HUES48 (cell line): ENCODE measurements at regions not wholly inside any gene's neighbourhood (a gene's known extent, or its start where the extent isn't known, plus 50 kb on each side); places are given as distances from the start of the nearest gene placed in this dataset.

Source experiments
- H3K27ac ChIP-seq: one replicate; pipeline ENCODE4 v1.7.0; 2013; ENCODE audit warnings: low read depth, low read length, inconsistent platforms
- H3K27me3 ChIP-seq: 2 replicates; pipeline ENCODE4 v1.6.1; 2013; ENCODE audit warnings: mild to moderate bottlenecking, low read length; ENCODE audit not compliant: control insufficient read depth, insufficient read depth
- H3K36me3 ChIP-seq: 2 replicates; pipeline ENCODE4 v1.6.1; 2013; ENCODE audit warnings: low read length; ENCODE audit not compliant: control insufficient read depth, insufficient read depth
- H3K4me1 ChIP-seq: 2 replicates; pipeline ENCODE4 v1.6.1; 2013; ENCODE audit warnings: mild to moderate bottlenecking, low read length; ENCODE audit not compliant: control insufficient read depth, insufficient read depth
- H3K4me3 ChIP-seq: 2 replicates; pipeline ENCODE4 v1.5.1; 2013; ENCODE audit warnings: mild to moderate bottlenecking, low read depth, low read length
- H3K9ac ChIP-seq: 2 replicates; pipeline ENCODE4 v1.6.1; 2013; ENCODE audit warnings: mild to moderate bottlenecking, low read depth, low read length, moderate library complexity
- H3K9me3 ChIP-seq: 2 replicates; pipeline ENCODE4 v1.6.1; 2013; ENCODE audit warnings: low read length; ENCODE audit not compliant: control insufficient read depth, insufficient read depth

- peaks cover 68% of the 10 kb centered on the region for H3K9me3 ChIP-seq
- H3K9ac ChIP-seq: no peak overlapping the region
- H3K36me3 ChIP-seq: no peaks in the 10 kb centered on the region
- no peaks in the 10 kb centered on the region for H3K4me1 ChIP-seq
- no peaks in the 10 kb centered on the region for H3K27me3 ChIP-seq
- no peak overlapping the region for H3K27ac ChIP-seq
- no peak overlapping the region for H3K4me3 ChIP-seq
Observed at GRCh38 chr22:47343611-47344010, 581.2 kb downstream of the TBC1D22A start.

DNA sequence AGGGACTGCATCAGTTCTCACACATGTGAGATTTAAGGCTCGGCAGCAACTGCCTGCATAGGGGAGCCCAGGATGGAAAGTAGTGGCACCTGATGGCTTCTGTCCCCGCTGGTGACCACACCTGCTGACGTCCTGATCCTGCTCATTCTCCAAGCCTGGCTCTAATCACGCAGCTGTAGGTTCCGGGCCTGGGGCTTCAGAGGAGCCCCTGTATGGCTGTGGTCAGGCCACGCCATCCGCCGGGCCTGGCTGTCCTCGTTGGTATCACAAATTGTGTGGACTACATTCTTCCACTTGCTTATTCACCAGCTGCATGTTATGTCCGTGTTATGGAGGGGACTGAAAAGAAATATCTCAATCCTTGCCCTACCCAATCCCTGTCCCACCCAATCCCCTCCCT is 580.0 kb downstream of the TBC1D22A start:
- Histone ChIP-seq H3K4me1 (no peaks in the 10 kb centered on the region), H3K36me3 (no peaks in the 10 kb centered on the region), H3K27ac (no peak overlapping the region), H3K9ac (no peak overlapping the region), H3K4me3 (no peak overlapping the region), H3K27me3 (no peaks in the 10 kb centered on the region), H3K9me3 (peaks cover 78% of the 10 kb centered on the region)

GRCh38 chr22:47341464-47341863 is 579.0 kb downstream of the TBC1D22A start:
- no peaks in the 10 kb centered on the region for H3K36me3 ChIP-seq
- no peak overlapping the region for H3K4me3 ChIP-seq
- H3K27me3 ChIP-seq: no peaks in the 10 kb centered on the region
- H3K9me3 ChIP-seq: peaks cover 88% of the 10 kb centered on the region
- no peak overlapping the region for H3K9ac ChIP-seq
- H3K4me1 ChIP-seq: no peaks in the 10 kb centered on the region
- H3K27ac ChIP-seq: no peak overlapping the region

- no peaks in the 10 kb centered on the region for H3K27me3 ChIP-seq
Observed at GRCh38 chr22:47340851-47341436, 578.5 kb downstream of the TBC1D22A start.

GRCh38 chr22:47337161-47337621 is 574.7 kb downstream of the TBC1D22A start:
- Histone ChIP-seq H3K9ac (no peak overlapping the region), H3K27ac (no peak overlapping the region), H3K4me1 (no peaks in the 10 kb centered on the region), H3K9me3 (peaks cover 95% of the 10 kb centered on the region), H3K36me3 (no peaks in the 10 kb centered on the region), H3K4me3 (no peak overlapping the region), H3K27me3 (no peaks in the 10 kb centered on the region)

More at GRCh38 chr22:47340851-47341436, 578.5 kb downstream of the TBC1D22A start:
- H3K9me3 ChIP-seq: peaks cover 93% of the 10 kb centered on the region
- no peak overlapping the region for H3K9ac ChIP-seq
- H3K4me1 ChIP-seq: no peaks in the 10 kb centered on the region
- no peak overlapping the region for H3K27ac ChIP-seq
- H3K36me3 ChIP-seq: no peaks in the 10 kb centered on the region
- H3K4me3 ChIP-seq: no peak overlapping the region

- Histone ChIP-seq H3K27me3 (no peaks in the 10 kb centered on the region), H3K27ac (no peak overlapping the region), H3K9me3 (peaks cover 94% of the 10 kb centered on the region), H3K4me1 (no peaks in the 10 kb centered on the region), H3K9ac (no peak overlapping the region), H3K36me3 (no peaks in the 10 kb centered on the region), H3K4me3 (no peak overlapping the region)
Observed at GRCh38 chr22:47335958-47336357, 573.5 kb downstream of the TBC1D22A start.

- no peaks in the 10 kb centered on the region for H3K4me1 ChIP-seq
- no peak overlapping the region for H3K4me3 ChIP-seq
- no peak overlapping the region for H3K9ac ChIP-seq
- no peaks in the 10 kb centered on the region for H3K36me3 ChIP-seq
- no peak overlapping the region for H3K27ac ChIP-seq
- H3K9me3 ChIP-seq: peaks cover 94% of the 10 kb centered on the region
- H3K27me3 ChIP-seq: no peaks in the 10 kb centered on the region
Observed at GRCh38 chr22:47335460-47335859, 573.0 kb downstream of the TBC1D22A start.

DNA sequence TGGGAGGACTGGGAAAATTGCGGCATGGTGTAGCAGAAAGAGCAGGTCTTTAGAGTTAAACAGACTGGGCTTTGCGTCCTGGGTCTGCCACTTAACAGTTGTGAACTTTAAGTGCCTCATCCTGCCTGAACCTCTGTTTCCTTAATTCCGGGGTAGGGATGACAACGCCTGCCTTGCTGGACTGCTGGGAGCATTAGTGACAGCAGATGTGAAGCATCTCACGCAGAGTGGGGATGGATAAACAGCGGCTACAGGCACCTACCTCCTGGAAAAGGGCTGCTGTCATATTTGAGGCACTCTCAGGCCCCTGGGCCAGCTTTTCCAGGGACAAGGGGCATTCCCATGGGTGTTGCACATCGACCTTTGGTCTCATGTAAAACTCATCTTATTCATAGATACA is 572.2 kb downstream of the TBC1D22A start:
- Histone ChIP-seq H3K36me3 (no peaks in the 10 kb centered on the region), H3K4me3 (no peak overlapping the region), H3K4me1 (no peaks in the 10 kb centered on the region), H3K27me3 (no peaks in the 10 kb centered on the region), H3K9me3 (peaks cover 94% of the 10 kb centered on the region), H3K9ac (no peak overlapping the region), H3K27ac (no peak overlapping the region)

- Histone ChIP-seq H3K9me3 (peaks cover 96% of the 10 kb centered on the region), H3K4me3 (no peak overlapping the region), H3K27me3 (no peaks in the 10 kb centered on the region), H3K36me3 (no peaks in the 10 kb centered on the region), H3K9ac (no peak overlapping the region), H3K27ac (no peak overlapping the region), H3K4me1 (no peaks in the 10 kb centered on the region)
Observed at GRCh38 chr22:47333625-47334024, 571.2 kb downstream of the TBC1D22A start.

- Histone ChIP-seq H3K4me1 (no peaks in the 10 kb centered on the region), H3K27me3 (no peaks in the 10 kb centered on the region), H3K9me3 (peaks cover 95% of the 10 kb centered on the region), H3K36me3 (no peaks in the 10 kb centered on the region), H3K9ac (no peak overlapping the region), H3K27ac (no peak overlapping the region), H3K4me3 (no peak overlapping the region)
Observed at GRCh38 chr22:47332246-47332980, 570.0 kb downstream of the TBC1D22A start.

DNA sequence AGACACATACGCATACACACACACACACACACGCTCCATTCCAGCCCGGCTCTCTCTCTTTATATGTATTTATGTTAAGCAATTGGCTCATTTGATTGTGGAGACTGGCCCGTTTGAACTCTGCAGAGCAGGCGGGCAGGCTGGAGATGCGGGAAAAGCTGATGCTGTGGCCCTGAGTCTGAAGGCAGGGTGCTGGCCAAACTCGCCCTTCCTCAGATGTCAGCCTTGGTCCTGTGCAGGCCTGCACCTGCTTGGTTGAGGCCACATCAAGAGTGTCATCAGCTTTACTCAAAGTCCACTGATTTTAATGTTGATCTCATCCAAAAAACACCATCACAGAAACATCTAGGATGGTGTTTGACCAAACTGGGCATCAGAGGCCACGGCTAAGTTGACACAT is 569.3 kb downstream of the TBC1D22A start:
- H3K4me1 ChIP-seq: no peaks in the 10 kb centered on the region
- H3K9me3 ChIP-seq: peaks cover 95% of the 10 kb centered on the region
- H3K36me3 ChIP-seq: no peaks in the 10 kb centered on the region
- no peak overlapping the region for H3K4me3 ChIP-seq
- H3K27ac ChIP-seq: no peak overlapping the region
- H3K9ac ChIP-seq: no peak overlapping the region
- H3K27me3 ChIP-seq: no peaks in the 10 kb centered on the region
